GM19238 (cell line): ENCODE measurements at regions not wholly inside any gene's neighbourhood (a gene's known extent, or its start where the extent isn't known, plus 50 kb on each side); places are given as distances from the start of the nearest gene placed in this dataset.

ENCODE experiments used
- DNase-seq: peaks from one replicate; pipeline ENCODE4 v3.0.0; 2011; ENCODE audit warnings: low spot score; ENCODE audit not compliant: insufficient read length

GRCh38 chr11:56932572-56933220 is 56.0 kb upstream of the OR5AK2 start:
- no peak for DNase-seq

- DNase-seq, result no peak
These were observed 65.6 kb upstream of the OR5AK2 start for GRCh38 chr11:56923116-56923515.

DNA sequence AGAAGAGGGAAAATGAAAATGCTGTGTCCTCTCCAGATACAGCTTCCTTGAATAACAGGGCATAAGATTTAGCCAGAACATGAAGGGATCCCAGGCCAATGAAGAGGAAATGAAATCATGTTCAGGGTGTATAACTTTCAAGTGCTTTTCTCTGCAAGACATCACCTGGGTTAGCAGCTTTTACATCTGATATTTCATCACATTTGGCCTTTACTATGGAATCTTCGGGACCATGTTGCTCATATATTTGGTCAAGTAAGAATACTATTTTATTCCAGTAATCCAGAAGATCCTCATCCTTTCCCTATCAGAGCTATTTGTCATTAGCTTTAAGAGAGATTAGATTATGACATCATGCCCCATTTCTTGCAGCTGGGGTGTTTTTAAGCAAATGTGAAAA is 66.3 kb upstream of the OR5AK2 start:
- no peak for DNase-seq

DNA sequence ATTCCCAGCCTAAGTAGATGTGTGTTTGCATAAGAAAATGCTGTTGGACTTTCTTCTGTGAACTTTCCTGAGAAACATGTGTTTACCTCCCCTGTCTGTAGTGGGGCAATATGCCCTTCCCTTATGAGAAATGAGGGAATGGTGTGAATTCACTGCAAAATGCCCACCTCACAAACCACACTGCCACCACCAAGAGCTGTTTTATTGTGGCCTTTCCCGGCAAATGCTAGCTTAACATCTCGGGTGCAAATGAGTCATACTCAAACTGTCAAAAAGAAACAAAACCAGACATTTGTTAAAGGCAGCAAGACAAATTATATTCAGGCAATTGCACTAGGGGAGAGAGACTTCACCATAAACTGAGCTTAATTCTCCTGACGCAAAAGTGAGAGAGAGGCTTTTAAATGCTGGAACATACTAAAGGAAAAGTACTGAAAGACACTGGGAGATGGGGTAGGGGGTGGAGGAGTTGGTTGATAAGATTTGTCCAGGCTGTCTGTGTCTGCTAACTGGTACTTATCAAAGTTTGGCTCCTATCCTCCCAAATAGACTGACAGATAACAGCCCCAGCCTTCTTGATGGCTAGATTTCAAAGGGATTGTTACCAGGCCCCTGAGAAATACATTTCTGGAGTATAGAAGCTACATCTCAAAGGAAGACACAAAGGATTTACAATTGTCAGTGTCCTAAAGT is 70.9 kb upstream of the OR5AK2 start:
- no peak for DNase-seq

- no peak for DNase-seq
These were observed 72.1 kb upstream of the OR5AK2 start for GRCh38 chr11:56916587-56916986.

- DNase-seq, result no peak
These were observed 72.6 kb upstream of the OR5AK2 start for GRCh38 chr11:56916162-56916561.

- no peak for DNase-seq
These were observed 77.4 kb upstream of the OR5AK2 start for GRCh38 chr11:56911312-56911711.

DNA sequence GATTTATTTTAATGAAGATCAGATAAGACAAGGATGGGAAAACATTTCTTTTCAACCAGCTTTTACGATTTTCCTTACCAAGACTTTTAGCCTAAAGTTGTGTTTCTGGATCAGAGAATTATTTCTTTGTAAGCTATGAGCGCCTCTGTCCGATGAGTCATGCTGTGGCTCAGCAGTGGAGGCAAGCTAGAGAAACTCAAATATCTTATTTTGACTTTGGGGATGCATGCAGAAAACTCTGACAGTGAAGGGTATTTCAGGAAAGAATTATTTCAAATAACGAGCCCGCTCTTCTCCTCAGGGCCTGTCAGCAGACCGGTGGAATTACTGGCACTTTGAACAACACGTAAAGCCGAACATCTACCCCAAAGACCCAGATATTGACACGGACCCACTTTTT is 77.9 kb upstream of the OR5AK2 start:
- no peak for DNase-seq

DNA sequence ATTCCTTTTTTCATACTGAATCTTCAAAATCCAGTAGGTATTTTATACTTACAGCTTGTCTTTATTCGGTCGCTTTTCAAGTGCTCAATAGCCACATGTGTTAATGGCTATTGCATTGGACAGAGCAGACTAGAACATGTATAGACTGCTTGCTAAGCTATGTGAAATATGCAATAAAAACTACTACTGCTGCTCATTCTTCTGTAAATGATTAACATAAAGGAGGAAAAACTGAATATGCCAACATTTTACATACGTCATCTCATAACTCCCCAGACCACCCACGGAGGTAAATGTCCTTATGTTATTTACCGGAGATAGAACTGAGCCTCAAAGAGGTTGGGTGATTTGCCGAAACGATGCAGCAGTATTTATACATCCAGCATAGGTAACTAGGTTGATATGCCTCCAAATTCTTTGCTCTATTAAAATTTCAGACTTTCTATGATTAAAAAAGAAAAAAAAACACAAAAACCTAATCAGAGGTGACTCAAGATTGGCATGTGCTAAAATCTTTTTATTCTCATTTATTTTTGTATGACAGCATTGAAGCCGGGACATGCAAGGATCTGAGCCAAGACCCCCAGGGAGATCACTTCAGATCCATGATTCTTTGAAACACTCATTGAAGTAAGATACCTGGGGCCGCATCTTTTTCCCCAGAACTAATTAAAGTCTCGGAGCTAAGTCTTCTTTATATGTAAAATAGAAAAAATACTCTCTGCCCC is 78.5 kb upstream of the OR5AK2 start:
- no peak for DNase-seq

GRCh38 chr11:56909563-56909962 is 79.2 kb upstream of the OR5AK2 start:
- DNase-seq, result no peak

DNA sequence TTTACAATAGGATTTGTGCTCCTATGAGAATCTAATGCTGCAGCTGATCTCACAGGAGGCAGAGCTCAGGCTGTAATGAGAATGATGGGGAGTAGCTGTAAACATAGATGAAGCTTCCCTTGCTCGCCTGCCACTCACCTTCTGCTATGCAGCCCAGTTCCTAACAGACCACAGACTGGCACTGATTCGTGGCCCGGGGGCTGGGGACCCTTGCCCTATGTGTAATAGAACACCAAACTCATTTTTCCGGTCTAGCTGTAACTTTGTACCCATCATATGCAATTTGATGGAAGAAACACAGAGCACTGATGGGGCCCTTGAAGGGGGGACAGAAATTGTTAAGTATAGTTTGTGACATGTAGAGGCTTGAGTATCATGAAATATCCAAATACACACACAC is 79.6 kb upstream of the OR5AK2 start:
- DNase-seq, result no peak

GRCh38 chr11:56906683-56907148 is 82.0 kb upstream of the OR5AK2 start:
- no peak for DNase-seq

GRCh38 chr11:56905936-56906335 is 82.8 kb upstream of the OR5AK2 start:
- DNase-seq, result no peak

- no peak for DNase-seq
These were observed 83.3 kb upstream of the OR5AK2 start for GRCh38 chr11:56905442-56905841.

- no peak for DNase-seq
These were observed 89.9 kb upstream of the OR5AK2 start for GRCh38 chr11:56898856-56899255.

DNA sequence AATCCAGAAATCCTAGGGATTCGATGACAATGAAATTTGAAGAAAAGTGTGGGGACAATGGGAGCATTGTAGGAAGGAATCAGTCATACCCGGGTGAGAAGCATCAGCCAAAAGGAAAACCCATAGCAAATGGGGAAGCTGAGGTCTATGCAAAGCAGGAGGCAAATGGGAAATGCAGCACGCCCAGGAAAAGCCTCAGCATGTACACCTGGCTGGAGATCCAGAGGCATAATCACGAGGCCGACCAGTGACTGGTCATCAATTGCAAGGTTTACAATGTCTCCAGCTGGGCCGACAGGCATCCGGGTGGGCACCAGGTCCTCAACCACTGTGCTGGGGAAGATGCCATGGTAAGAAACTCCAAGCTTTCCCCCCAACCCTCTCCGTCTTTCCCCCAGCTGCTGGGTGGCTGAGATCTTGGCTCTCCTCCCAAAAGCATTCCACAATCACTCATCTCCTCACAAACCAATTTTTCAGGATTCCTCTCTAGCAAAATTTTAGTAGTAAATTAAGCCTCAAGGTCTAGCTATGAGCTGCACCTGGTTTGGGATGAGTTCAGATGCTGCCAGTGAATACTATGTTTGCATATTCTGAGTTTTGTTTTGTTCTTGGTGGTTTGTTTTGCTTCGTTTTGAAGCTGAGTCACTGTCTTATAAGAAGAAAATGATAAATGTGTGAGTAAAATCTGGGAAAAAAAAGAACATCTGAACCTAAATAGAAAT is 98.0 kb upstream of the OR5AK2 start:
- no peak for DNase-seq

DNA sequence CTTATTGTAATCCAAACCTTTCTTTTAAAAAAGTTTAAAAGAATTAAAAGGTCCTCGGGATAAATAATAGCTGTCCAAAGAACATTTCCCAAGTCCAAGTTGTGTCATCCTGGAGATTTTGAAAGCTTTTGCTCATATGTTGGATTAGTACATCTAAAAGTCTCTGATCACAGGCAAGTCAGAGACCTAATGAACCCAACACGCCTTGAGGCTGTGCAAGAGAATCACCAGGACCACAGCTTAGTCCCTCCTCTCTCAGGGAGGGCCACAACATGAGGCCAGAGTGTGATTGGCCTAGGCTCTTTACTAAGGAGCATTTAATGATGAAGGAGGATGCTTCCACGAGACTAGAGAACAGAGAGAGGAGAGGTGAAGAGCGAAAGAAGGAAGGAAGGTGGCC is 98.7 kb upstream of the OR5AK2 start:
- DNase-seq, result no peak

DNA sequence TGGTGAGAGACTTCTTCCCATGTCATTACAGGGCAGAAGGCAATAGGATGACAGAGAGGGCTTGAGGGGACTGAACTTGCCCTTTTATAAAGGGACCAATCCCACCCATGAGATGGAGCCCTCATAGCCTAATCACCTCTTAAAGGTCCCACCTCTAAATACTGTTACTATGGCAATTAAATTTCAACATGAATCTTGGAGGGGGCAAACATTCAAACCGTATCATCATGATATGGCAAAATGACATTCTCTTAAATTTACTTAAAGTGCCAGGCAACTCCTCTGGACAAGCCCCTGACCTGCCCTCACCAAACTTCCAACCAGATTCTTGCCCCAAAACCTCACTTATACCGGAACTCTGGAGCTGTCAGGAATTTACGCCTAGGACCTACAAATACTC is 100.8 kb upstream of the OR5AK2 start:
- no peak for DNase-seq

GRCh38 chr11:56886455-56886854 is 102.3 kb upstream of the OR5AK2 start:
- no peak for DNase-seq

DNA sequence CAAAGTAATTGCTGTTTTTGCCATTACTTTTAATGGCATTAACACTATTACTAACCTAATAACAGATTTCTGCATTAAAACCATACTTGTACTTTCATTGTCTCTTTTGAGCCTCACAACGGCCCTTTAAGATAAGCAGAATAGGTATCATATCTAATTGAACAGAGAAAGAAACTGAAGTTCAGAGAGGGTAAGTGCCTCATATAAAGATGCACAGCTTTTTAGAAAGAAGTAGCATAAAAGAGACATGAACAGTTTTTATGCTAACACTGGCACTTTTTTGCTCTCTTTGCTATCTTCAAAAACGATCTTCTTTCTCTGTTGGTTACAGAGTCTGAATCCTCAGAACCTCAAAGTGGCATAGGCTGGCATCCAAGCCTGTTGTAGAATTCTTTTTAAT is 102.9 kb upstream of the OR5AK2 start:
- DNase-seq, result no peak

DNA sequence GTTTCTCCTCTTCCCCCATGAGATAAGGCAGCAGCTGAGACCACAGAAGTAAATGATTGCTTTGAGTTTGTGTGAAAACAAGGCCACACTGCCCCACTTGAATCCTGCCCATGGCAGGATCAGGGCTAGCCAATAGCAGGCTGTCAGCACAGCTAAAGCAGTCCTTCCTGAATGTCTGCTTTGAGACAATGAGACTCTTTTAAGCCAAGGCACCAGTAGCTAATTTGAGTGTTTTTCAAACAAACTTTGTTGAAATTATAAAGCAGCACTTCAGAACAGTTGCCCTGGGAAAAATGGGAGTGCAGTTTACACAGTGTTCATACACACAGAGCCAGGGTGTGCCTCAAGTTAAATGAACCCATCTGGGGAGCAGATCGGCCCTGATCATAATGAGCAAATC is 103.5 kb upstream of the OR5AK2 start:
- no peak for DNase-seq
